ENCODE measurements at regions not wholly inside any gene's neighbourhood (a gene's known extent, or its start where the extent isn't known, plus 50 kb on each side); places are given as distances from the start of the nearest gene placed in this dataset.

DNA sequence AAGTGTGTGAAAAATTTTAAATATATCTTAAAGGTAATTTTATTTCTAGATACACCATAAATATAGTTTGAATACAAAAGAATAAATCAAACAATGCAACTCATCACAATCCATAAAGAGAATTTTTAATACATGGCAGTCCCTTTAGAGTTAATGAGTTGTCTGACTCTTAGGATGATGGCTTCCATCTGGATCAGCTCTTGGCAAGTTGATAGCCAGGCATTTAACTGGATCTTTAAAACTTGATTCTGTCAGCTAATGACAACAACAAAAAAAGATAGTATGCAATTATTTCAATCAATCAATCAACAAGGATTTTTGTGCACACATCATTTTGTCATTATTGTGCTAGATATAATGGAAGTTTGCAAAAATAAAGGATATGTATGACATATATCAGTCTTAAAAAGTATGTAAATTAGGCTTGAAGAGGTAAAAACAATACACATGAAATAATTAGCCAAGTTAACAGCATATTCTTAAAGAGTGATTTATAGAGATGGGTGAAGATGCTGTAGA lies 174.9 kb upstream of the PCDH18 start:
- no peak for TF ChIP-seq POLR2AphosphoS5 (IDR thresholded peaks at IDR 0.05)
- TF ChIP-seq, protein P1, sequence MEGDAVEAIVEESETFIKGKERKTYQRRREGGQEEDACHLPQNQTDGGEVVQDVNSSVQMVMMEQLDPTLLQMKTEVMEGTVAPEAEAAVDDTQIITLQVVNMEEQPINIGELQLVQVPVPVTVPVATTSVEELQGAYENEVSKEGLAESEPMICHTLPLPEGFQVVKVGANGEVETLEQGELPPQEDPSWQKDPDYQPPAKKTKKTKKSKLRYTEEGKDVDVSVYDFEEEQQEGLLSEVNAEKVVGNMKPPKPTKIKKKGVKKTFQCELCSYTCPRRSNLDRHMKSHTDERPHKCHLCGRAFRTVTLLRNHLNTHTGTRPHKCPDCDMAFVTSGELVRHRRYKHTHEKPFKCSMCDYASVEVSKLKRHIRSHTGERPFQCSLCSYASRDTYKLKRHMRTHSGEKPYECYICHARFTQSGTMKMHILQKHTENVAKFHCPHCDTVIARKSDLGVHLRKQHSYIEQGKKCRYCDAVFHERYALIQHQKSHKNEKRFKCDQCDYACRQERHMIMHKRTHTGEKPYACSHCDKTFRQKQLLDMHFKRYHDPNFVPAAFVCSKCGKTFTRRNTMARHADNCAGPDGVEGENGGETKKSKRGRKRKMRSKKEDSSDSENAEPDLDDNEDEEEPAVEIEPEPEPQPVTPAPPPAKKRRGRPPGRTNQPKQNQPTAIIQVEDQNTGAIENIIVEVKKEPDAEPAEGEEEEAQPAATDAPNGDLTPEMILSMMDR (IDR thresholded peaks at IDR 0.05), result no peak
- TF ChIP-seq POLR2A (IDR thresholded peaks at IDR 0.05), result no peak
